ENCODE measurements at regions not wholly inside any gene's neighbourhood (a gene's known extent, or its start where the extent isn't known, plus 50 kb on each side); places are given as distances from the start of the nearest gene placed in this dataset.
"Not testable (repeated sequence)": the region's sequence is repeated elsewhere in the genome, so short reads cannot be mapped to it uniquely, and the experiment has no call there.

GRCh38 chr1:234763367-234763766 is 153.4 kb upstream of the IRF2BP2 start:
- no peak for DNase-seq
- Histone ChIP-seq H3K4me3 (ENCODE audit: insufficient read depth, low read depth, low read length, poor library complexity, severe bottlenecking) (no peak overlapping the region), H3K9me3 (ENCODE audit: control insufficient read depth, low read length) (no peaks in the 10 kb centered on the region), H3K4me1 (ENCODE audit: control insufficient read depth, insufficient read depth, low read length, poor library complexity, severe bottlenecking) (peaks cover 30% of the 10 kb centered on the region), H3K27me3 (replicated peaks; ENCODE audit: control insufficient read depth, insufficient read depth, low read length, poor library complexity, severe bottlenecking) (no peaks in the 10 kb centered on the region), H3K27ac (ENCODE audit: insufficient read depth, low read length, poor library complexity, severe bottlenecking) (no peak overlapping the region), H3K36me3 (ENCODE audit: control insufficient read depth, insufficient read depth, low read length) (no peaks in the 10 kb centered on the region)

GRCh38 chr1:234762127-234762526 is 152.1 kb upstream of the IRF2BP2 start:
- peaks cover 22% of the 10 kb centered on the region for H3K4me1 ChIP-seq (ENCODE audit: control insufficient read depth, insufficient read depth, low read length, poor library complexity, severe bottlenecking)
- not testable (repeated sequence) for DNase-seq; H3K27me3 ChIP-seq (replicated peaks; ENCODE audit: control insufficient read depth, insufficient read depth, low read length, poor library complexity, severe bottlenecking)

GRCh38 chr1:234760303-234760723 is 150.3 kb upstream of the IRF2BP2 start:
- no peak overlapping the region for H3K27ac ChIP-seq (ENCODE audit: insufficient read depth, low read length, poor library complexity, severe bottlenecking)
- no peak overlapping the region for H3K4me3 ChIP-seq (ENCODE audit: insufficient read depth, low read depth, low read length, poor library complexity, severe bottlenecking)
- no peaks in the 10 kb centered on the region for H3K27me3 ChIP-seq (replicated peaks; ENCODE audit: control insufficient read depth, insufficient read depth, low read length, poor library complexity, severe bottlenecking)
- no peaks in the 10 kb centered on the region for H3K9me3 ChIP-seq (ENCODE audit: control insufficient read depth, low read length)
- H3K4me1 ChIP-seq (ENCODE audit: control insufficient read depth, insufficient read depth, low read length, poor library complexity, severe bottlenecking) = peaks cover 22% of the 10 kb centered on the region
- no peaks in the 10 kb centered on the region for H3K36me3 ChIP-seq (ENCODE audit: control insufficient read depth, insufficient read depth, low read length)
- DNase-seq = no peak

More at GRCh38 chr1:234762127-234762526, 152.1 kb upstream of the IRF2BP2 start:
- not testable (repeated sequence) for H3K36me3 ChIP-seq (ENCODE audit: control insufficient read depth, insufficient read depth, low read length); H3K4me3 ChIP-seq (ENCODE audit: insufficient read depth, low read depth, low read length, poor library complexity, severe bottlenecking); H3K9me3 ChIP-seq (ENCODE audit: control insufficient read depth, low read length); H3K27ac ChIP-seq (ENCODE audit: insufficient read depth, low read length, poor library complexity, severe bottlenecking)

- no peak for DNase-seq
- Histone ChIP-seq H3K27me3 (replicated peaks; ENCODE audit: control insufficient read depth, insufficient read depth, low read length, poor library complexity, severe bottlenecking) (no peaks in the 10 kb centered on the region), H3K4me1 (ENCODE audit: control insufficient read depth, insufficient read depth, low read length, poor library complexity, severe bottlenecking) (peaks cover 22% of the 10 kb centered on the region), H3K4me3 (ENCODE audit: insufficient read depth, low read depth, low read length, poor library complexity, severe bottlenecking) (no peak overlapping the region), H3K27ac (ENCODE audit: insufficient read depth, low read length, poor library complexity, severe bottlenecking) (no peak overlapping the region), H3K36me3 (ENCODE audit: control insufficient read depth, insufficient read depth, low read length) (no peaks in the 10 kb centered on the region), H3K9me3 (ENCODE audit: control insufficient read depth, low read length) (no peaks in the 10 kb centered on the region)
Measured at GRCh38 chr1:234759888-234760287, 149.9 kb upstream of the IRF2BP2 start.

GRCh38 chr1:234758851-234759250 is 148.9 kb upstream of the IRF2BP2 start:
- peak overlapping the region; percentile 47 for H3K27ac ChIP-seq (ENCODE audit: insufficient read depth, low read length, poor library complexity, severe bottlenecking)
- H3K4me1 ChIP-seq (ENCODE audit: control insufficient read depth, insufficient read depth, low read length, poor library complexity, severe bottlenecking) = peaks cover 22% of the 10 kb centered on the region
- no peaks in the 10 kb centered on the region for H3K36me3 ChIP-seq (ENCODE audit: control insufficient read depth, insufficient read depth, low read length)
- H3K9me3 ChIP-seq (ENCODE audit: control insufficient read depth, low read length) = no peaks in the 10 kb centered on the region
- no peaks in the 10 kb centered on the region for H3K27me3 ChIP-seq (replicated peaks; ENCODE audit: control insufficient read depth, insufficient read depth, low read length, poor library complexity, severe bottlenecking)
- peak; percentile 22 to 49 (median 43) for DNase-seq
- no peak overlapping the region for H3K4me3 ChIP-seq (ENCODE audit: insufficient read depth, low read depth, low read length, poor library complexity, severe bottlenecking)

GRCh38 chr1:234756857-234757256 is 146.9 kb upstream of the IRF2BP2 start:
- no peaks in the 10 kb centered on the region for H3K36me3 ChIP-seq (ENCODE audit: control insufficient read depth, insufficient read depth, low read length)
- H3K4me1 ChIP-seq (ENCODE audit: control insufficient read depth, insufficient read depth, low read length, poor library complexity, severe bottlenecking) = peaks cover 22% of the 10 kb centered on the region
- H3K27me3 ChIP-seq (replicated peaks; ENCODE audit: control insufficient read depth, insufficient read depth, low read length, poor library complexity, severe bottlenecking) = no peaks in the 10 kb centered on the region
- no peak overlapping the region for H3K27ac ChIP-seq (ENCODE audit: insufficient read depth, low read length, poor library complexity, severe bottlenecking)
- H3K4me3 ChIP-seq (ENCODE audit: insufficient read depth, low read depth, low read length, poor library complexity, severe bottlenecking) = no peak overlapping the region
- no peaks in the 10 kb centered on the region for H3K9me3 ChIP-seq (ENCODE audit: control insufficient read depth, low read length)
- no peak for DNase-seq

- Histone ChIP-seq H3K9me3 (ENCODE audit: control insufficient read depth, low read length) (no peaks in the 10 kb centered on the region), H3K4me3 (ENCODE audit: insufficient read depth, low read depth, low read length, poor library complexity, severe bottlenecking) (no peak overlapping the region), H3K36me3 (ENCODE audit: control insufficient read depth, insufficient read depth, low read length) (no peaks in the 10 kb centered on the region), H3K27ac (ENCODE audit: insufficient read depth, low read length, poor library complexity, severe bottlenecking) (no peak overlapping the region), H3K4me1 (ENCODE audit: control insufficient read depth, insufficient read depth, low read length, poor library complexity, severe bottlenecking) (peaks cover 22% of the 10 kb centered on the region), H3K27me3 (replicated peaks; ENCODE audit: control insufficient read depth, insufficient read depth, low read length, poor library complexity, severe bottlenecking) (no peaks in the 10 kb centered on the region)
- DNase-seq = no peak
Measured at GRCh38 chr1:234756066-234756774, 146.2 kb upstream of the IRF2BP2 start.

- H3K27me3 ChIP-seq (replicated peaks; ENCODE audit: control insufficient read depth, insufficient read depth, low read length, poor library complexity, severe bottlenecking) = no peaks in the 10 kb centered on the region
- no peaks in the 10 kb centered on the region for H3K36me3 ChIP-seq (ENCODE audit: control insufficient read depth, insufficient read depth, low read length)
- no peak overlapping the region for H3K4me3 ChIP-seq (ENCODE audit: insufficient read depth, low read depth, low read length, poor library complexity, severe bottlenecking)
- no peak for DNase-seq
- H3K27ac ChIP-seq (ENCODE audit: insufficient read depth, low read length, poor library complexity, severe bottlenecking) = no peak overlapping the region
- H3K4me1 ChIP-seq (ENCODE audit: control insufficient read depth, insufficient read depth, low read length, poor library complexity, severe bottlenecking) = peaks cover 20% of the 10 kb centered on the region
- H3K9me3 ChIP-seq (ENCODE audit: control insufficient read depth, low read length) = no peaks in the 10 kb centered on the region
Measured at GRCh38 chr1:234755449-234755863, 145.5 kb upstream of the IRF2BP2 start.

- DNase-seq = no peak
- H3K4me3 ChIP-seq (ENCODE audit: insufficient read depth, low read depth, low read length, poor library complexity, severe bottlenecking) = no peak overlapping the region
- H3K27me3 ChIP-seq (replicated peaks; ENCODE audit: control insufficient read depth, insufficient read depth, low read length, poor library complexity, severe bottlenecking) = no peaks in the 10 kb centered on the region
- no peak overlapping the region for H3K27ac ChIP-seq (ENCODE audit: insufficient read depth, low read length, poor library complexity, severe bottlenecking)
- no peaks in the 10 kb centered on the region for H3K9me3 ChIP-seq (ENCODE audit: control insufficient read depth, low read length)
- peaks cover 6% of the 10 kb centered on the region for H3K4me1 ChIP-seq (ENCODE audit: control insufficient read depth, insufficient read depth, low read length, poor library complexity, severe bottlenecking)
- H3K36me3 ChIP-seq (ENCODE audit: control insufficient read depth, insufficient read depth, low read length) = no peaks in the 10 kb centered on the region
Measured at GRCh38 chr1:234753979-234754378, 144.0 kb upstream of the IRF2BP2 start.

GRCh38 chr1:234752927-234753326 is 142.9 kb upstream of the IRF2BP2 start:
- H3K36me3 ChIP-seq (ENCODE audit: control insufficient read depth, insufficient read depth, low read length) = no peaks in the 10 kb centered on the region
- H3K4me1 ChIP-seq (ENCODE audit: control insufficient read depth, insufficient read depth, low read length, poor library complexity, severe bottlenecking) = no peaks in the 10 kb centered on the region
- no peaks in the 10 kb centered on the region for H3K9me3 ChIP-seq (ENCODE audit: control insufficient read depth, low read length)
- H3K4me3 ChIP-seq (ENCODE audit: insufficient read depth, low read depth, low read length, poor library complexity, severe bottlenecking) = no peak overlapping the region
- no peak overlapping the region for H3K27ac ChIP-seq (ENCODE audit: insufficient read depth, low read length, poor library complexity, severe bottlenecking)
- no peaks in the 10 kb centered on the region for H3K27me3 ChIP-seq (replicated peaks; ENCODE audit: control insufficient read depth, insufficient read depth, low read length, poor library complexity, severe bottlenecking)
- no peak for DNase-seq

All from effector memory CD4-positive, alpha-beta T cell (primary cell).